NCI-H146 (cell line): ENCODE measurements at regions not wholly inside any gene's neighbourhood (a gene's known extent, or its start where the extent isn't known, plus 50 kb on each side); places are given as distances from the start of the nearest gene placed in this dataset.
"Not testable (repeated sequence)": the region's sequence is repeated elsewhere in the genome, so short reads cannot be mapped to it uniquely, and the experiment has no call there.

Experiments used
- DNase-seq: peaks from one replicate; lab custom pipeline; 2025; lab: John Stamatoyannopoulos, UW

DNA sequence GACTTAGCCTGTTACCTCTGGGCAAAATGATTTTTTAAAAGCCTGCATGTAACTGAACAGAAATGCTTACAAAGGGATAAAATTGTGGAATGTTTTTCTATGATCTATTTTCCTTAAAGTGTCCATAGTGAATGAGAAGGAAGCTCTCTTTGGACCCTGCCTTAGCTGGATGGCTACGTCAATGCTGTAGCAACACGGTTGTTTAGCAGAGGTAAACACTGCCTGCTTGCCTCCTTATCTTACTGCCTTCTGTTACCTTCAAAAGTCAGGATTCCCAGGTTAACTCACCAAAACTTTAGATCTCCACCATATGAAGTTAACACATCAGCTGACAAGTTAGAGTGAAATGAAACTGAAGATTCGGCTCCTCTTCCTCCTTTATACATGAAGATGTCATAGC, 402.6 kb downstream of the SAMD5 start:
- no peak for DNase-seq

DNA sequence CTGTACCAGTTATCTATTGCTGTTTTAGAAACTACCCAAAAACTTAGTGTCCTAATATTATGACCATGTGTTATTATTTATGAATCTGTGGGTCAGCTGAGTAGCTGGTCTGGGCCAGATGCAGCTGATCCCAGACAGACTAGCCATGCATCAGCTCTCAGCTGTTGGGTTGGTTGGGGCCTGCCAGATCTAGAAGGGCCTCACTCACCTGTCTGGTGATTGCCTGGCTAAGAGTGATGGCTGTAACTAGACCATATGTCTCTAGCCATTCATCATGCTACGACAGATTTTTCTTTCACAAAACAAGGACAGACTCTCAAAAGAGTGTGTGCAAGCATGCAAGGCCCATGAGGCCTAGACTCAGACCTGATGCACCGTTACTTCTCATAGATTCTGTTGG, 403.2 kb downstream of the SAMD5 start:
- no peak for DNase-seq

DNA sequence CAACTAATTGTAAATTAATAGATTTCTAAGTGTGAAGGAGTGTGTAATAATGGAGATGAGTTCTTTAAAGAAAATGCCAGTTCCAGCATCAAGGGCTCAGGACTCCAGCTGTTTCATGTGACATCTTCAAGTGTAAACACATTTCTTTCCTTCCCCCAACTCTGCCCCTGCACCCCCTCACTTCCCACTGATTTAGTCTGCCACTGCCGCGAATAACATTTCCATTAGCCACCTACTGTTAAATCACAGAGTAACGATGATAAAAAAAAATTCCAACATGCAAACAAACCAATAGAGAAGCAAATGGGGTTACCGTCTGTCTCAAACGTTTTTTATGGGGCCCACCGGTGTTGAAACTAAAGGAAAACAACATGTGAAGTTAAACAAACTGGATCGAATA, 414.3 kb downstream of the SAMD5 start:
- peak; percentile 53 for DNase-seq

DNA sequence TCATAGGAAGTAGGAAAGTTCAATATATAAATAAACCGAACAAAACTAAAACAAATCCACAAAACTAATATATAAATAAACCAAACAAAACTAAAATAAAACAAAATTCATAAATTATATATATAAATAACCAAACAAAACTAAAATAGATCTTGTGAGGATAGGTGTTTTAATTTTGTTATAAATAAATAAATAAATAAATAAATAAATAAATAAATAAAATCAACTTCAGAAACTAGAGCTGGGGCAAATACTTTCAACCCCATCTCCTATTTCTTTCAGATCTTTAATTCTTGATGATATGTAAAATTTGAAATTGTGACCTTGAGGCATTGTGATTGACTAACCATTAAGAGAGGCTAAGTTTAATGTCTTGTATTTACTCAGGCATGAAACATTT, 416.1 kb downstream of the SAMD5 start:
- DNase-seq: no peak

DNA sequence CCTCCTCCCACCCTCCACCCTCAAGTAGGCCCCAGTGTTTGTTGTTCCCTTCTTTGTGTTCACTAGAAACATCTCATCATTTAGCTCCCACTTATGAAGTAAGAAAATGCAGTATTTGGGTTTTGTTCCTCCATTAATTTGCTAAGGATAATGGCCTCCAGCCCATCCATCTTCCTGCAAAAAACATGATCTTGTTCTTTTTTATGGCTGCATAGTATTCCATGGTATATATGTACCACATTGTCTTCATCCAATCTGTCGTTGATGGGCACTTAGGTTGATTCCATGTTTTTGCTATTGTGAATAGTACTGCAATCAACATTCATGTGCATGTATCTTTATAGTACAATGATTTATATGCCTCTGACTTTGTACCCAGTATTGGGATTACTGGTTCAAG, 416.8 kb upstream of the SASH1 start:
- DNase-seq: no peak

DNA sequence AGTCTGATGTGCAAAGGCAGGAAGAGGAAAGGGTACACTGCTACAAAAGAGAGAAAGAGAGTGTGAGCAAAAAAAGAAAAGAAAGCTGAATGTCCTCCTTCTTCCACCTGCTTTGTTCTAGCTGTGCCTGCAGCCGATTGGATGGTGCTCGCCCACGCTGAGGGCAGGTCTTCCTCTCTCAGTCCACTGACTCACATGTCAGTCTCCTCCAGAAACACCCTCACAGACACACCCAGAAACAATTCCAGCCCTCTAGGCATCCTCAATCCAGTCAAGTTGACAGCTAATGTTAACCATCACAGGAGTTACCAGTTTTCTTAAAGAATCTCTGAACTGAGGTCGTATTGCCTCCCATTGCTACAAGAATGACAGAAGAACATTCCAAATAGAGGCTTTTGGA, 411.9 kb upstream of the SASH1 start:
- no peak for DNase-seq

DNA sequence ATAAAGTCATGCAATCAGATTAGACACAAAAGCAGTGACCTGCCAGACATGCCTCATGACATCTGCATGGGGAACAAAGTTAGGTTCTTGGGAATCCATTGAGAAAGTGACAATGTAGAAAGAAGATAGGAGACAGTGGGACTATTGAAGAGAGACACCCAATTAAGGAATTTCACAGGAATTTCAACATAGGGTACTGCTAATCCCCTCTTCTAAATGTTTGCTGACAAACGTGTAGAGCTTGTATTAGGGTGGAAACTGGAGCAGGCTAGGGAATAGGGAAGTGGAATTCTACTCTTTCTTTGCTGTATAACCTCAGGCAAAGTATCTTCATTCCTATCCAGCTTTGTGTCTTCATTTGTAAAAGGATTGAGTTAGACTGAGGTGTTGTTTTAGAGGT, 409.4 kb upstream of the SASH1 start:
- no peak for DNase-seq

DNA sequence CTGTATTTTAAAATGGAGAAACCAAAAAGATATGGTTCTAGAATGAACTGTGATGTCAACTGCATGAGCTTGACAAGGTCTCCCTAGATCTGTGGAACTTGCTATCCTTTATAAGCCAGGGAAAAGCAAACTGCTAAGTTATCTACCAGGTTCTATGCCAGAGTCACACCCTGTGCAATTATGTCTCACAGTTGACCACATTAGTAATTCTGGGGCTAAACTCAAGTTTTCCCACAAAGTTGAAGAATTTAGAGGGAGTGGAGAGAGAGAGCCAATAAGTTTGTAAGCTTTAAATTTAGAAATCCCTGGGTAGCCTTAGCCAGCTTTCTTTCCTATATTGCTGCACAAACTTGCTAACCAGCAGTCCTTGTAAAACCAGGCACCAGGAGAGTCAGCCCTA, 407.0 kb upstream of the SASH1 start:
- no peak for DNase-seq

DNA sequence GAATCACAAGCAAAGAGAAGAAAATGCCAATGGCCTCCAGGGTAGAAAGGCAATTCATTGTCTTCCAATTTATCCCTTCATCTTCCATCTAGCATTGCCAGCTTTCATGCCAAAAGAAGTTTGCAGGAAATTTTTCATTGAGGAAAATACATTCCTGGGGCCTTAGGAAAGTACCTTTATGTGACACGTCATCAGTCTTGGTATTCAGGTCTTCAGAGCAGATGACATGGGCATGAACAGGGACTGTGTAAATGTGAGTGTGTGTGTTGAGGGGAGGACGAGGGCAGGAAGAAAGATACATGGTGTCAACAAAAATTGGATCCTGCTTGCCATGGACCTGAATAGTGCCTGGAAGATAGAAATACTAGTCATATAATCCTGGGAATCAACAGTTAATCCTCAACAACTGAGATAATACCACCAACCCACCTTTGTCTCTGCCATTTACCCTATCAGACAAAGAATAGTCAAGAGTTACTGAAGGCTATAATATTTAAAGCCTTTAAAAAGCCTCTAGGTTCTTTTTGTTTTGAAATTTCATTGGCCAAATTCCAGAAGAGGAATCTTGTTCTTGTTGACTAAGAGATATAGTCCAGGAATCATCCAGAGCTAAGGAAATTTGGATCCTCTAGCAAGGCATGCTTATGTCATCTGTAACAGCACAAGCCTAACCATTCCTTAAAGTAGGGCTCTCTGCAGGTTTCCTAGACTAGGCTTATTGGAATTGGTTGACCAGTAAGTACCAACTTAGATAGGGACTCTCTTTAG, 405.8 kb upstream of the SASH1 start:
- DNase-seq: no peak

DNA sequence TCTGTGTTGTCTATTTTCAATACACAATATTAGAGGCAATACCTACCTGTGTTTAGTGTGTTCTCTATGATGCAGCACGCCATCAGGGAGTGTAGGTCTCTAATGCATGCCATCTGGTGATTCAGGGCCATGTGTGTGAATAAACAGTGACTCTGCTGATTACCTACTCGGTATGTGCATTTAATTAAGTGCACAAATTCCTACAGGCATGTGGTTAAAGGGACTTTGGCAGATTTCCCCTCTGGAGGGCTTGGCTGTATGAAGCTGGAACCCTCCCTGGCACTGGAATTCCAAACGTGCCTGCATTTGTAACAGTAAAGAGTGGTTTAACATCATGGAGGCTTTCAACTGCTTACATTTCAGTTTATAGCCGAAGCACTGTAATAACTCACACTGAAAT, 401.5 kb upstream of the SASH1 start:
- no peak for DNase-seq

DNA sequence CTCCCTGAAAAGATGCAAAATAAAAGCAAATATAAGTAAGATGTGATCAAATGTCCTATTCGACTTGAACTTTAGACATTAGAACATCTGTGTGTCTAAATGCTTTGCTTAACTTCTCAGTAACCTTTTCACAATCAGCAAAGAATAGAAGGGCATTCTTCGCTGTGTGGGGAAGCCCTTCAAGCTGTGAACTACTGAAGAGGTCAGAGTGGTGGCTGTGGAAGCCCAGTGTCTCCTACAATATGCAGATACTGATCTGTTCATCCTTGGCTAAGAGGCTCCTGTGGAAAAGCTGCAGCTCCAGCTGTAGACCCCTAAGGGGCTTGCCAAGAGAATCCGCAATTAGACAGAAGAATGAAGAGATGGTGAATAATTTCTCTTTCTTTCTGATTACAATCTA, 400.3 kb upstream of the SASH1 start:
- no peak for DNase-seq

DNA sequence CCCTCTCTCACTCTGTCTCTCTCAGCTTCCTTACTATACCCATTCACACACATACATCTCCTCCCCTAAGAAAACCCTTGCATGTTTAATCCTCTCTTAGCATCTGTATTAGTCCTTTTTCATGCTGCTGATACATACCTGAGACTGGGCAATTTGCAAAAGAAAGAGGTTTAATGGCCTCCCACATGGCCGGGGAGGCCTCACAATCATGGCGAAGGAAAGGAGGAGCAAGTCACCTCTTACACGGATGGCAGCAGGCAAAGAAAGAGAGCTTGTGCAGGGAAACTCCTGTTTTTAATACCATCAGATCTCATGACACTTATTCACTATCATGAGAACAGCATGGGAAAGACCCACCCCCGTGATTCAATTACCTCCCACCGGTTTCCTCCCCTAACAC, 398.5 kb upstream of the SASH1 start:
- no peak for DNase-seq

DNA sequence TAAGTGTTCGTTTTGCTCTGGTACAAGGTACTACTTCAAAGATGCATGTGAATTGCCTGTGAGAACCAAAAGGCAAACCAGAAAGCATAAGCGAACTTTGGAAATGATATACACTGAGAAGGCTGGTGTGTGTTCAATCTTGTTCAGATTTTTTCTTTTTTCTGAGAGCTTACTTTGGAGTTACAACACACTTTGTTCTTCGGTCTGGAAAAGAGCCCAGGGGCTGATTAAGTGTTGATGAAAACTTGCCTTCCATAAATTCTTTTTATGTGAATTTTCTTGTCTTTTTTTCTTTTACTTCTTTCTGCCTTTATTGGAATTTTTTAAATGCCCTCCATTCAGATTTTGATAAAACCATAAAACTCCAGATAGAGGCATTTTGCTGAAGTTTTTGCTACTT, 395.1 kb upstream of the SASH1 start:
- DNase-seq: no peak

DNA sequence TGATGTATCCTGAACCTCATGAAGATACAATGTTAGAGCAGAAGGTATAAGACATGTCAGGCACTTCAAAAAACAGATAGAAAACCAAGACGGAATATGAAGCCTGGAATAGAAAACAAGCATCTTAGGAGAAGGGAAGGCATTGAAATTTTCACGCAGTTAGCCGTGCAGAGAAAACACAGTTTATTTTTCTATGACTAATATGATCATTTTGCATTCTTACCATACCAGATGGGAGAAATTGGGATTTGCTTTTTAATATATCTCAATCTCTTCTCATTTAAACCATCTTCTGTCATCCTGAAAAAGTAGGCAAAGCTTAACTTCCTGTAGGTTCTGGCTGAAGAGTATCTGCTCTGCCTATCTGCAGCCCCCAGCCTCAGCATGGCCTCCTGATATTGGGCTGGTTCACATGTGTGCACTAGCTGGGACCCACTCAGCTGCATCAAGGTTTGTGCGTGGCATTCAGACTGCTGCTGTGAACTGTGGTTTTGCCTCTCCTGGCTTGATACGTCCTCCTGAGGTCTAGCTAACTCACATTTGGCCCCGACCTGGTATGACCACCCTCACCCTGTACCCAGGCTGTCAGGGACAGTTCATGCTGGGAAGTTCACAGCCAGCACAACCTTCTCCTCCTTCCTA, 392.5 kb upstream of the SASH1 start:
- no peak for DNase-seq

DNA sequence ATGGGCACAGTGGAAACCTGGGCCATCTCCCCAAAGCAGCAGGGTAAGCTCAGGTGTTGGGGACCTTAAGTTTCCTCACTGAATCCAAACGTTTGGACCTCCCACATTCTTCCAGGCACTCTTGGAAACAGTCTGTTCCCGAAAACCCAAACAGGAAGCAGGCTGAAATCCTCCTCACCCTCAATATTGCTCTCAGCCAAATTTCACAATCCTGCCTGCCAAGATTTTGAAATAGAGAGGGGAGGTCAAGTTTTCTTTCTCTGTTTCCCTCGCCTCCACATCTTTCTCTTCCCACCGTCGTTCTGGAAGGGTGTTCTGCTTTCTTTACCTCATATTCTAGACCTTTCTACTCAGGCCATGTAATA, 392.0 kb upstream of the SASH1 start:
- DNase-seq: no peak

DNA sequence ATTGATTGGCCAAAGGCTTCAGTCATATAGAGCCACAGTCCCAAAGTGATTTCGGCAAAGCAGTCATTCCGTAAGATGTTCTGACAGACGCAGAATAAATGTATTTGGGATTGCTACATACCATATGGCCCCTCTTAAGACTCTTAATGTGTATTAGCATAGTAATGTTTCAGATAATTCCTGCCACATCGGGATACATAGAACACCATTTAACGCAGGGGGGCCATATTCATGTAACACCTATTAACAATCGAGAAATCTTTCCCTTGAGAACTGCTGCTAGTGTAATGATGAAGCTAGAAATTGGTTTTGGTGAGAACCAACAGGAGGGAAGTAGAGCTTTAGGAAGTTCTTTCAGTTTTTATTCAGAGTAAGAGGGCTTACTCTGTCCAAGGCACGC, 390.9 kb upstream of the SASH1 start:
- no peak for DNase-seq

DNA sequence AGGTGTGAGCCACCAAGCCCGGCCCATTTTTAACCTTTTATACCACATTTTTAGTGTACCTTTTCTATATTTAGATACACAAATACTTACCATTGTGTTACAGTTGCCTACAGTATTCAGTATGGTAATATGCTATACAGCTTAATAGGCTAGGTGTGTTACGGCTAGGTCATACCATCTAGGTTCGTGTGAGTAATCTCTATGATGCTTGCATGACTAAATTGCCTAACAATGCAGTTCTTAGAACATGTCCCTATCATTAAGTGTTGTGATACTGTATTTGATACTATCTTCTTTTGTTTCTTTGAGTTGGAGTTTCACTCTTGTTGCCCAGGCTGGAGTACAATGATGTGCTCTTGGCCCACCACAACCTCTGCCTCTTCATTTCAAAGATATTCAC, 387.7 kb upstream of the SASH1 start:
- no peak for DNase-seq

DNA sequence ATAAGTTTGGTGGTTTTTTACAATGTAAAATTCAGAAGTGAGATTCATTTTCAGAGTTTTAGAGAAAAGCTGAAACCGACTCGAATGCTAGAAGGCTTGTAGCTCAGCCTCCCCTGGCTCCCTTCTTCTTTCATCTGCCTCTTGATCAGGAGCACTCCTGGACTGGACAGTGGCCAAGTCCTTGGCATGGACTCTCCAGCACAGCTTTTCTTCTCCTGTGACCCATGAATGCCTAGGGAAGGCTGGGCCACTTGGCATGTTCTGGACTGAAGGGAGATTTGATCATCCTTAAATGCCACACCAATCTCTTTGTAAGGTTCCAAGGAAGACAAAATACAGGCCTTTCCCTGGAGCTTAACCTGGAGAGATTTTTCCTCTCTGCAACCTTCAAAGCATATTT, 384.0 kb upstream of the SASH1 start:
- no peak for DNase-seq

DNA sequence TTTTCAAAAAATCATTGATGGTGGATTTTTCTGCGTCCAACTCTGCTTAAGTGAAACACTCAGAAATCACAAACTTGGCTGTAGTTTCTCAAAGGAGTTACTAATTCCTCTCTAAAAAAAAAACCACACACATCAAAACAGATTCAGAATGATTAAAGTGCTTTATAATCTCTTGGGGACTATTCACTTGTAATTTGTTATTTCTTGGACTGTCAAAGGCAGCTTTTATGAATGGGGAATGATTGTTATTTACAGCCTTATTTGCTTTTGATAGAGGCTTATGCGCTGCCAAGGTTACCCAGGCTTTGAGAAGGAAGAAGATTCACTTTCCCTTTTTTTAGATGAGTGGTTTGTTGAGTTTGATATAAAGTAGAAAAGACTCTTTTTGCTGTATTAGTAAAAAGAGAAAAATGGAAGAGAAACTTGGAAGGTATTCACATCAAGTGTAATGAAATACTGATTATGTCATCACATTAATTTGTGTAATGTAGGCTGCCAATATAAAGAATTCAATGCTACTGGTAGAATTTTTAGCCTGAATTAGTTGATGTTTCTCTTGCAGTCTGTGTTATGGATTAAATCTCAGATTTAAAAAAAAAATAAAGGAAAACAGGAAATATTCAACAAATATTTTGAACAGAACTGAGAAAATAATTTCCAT, 381.0 kb upstream of the SASH1 start:
- peak; percentile 39 for DNase-seq

DNA sequence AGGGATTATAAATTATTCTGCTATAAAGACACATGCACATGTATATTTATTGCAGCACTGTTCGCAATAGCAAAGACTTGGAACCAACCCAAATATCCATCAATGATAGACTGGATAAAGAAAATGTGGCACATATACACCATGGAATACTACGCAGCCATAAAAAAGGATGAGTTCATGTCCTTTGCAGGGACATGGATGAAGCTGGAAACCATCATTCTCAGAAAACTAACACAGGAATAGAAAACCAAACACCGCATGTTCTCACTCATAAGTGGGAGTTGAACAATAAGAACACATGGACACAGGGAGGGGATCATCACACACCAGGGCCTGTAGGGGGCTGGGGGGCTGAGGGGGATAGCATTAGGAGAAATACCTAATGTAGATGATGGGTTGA, 377.2 kb upstream of the SASH1 start:
- not testable (repeated sequence) for DNase-seq

DNA sequence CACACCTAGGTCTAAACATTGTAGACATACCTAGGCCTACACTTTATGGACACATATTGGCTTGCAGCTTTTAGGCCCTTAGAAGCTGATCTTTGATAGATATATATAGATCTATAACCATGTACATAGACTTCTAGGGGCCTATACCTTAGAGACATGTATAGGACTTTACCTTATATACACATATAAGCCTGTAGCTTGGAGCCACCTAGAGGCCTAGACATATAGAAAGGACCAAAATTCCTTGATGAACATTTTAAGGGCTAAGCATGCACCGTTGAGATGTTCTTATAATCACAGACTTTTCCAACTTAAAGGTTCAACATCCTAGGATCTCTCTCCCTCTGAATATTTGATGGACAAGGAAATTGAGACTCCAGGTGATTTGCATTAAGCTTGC, 371.7 kb upstream of the SASH1 start:
- DNase-seq: peak; percentile 67

DNA sequence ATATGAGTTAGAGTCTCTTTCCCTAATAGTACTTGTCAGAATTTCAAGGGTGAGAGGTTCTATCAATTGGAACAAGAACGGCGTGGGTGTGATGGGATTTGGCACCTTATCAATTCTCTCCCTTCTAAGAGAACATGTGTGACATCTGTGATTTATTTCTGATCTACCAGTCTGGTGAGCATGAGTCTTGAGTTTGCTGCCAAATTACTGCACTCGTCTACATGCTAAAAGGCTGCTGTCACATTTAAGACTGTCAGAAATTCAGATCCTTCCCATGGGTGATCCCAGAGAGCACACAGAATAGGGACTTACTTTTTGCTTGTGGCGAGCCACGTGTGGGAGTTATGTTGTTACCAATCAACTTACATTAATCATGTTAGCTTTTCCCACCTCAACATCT, 370.2 kb upstream of the SASH1 start:
- no peak for DNase-seq

DNA sequence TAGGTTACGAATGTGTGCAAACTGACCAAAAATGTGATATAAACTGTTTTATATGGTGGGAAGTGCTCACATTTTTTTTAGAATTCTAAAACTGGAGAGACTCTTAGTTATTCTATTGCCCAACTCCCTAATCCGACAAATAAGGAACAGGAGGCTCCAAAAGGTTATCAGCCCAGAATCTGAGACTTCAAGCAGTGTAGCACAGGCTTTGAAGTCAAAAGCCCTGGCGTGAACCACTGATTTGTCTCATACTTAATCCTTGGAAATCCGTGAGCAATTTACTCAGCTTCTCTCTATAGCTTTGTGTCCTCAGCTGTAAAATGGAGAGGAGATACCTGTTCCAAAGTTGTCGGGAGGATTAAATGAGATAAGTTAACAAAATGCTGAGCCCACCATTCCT, 368.8 kb upstream of the SASH1 start:
- no peak for DNase-seq

DNA sequence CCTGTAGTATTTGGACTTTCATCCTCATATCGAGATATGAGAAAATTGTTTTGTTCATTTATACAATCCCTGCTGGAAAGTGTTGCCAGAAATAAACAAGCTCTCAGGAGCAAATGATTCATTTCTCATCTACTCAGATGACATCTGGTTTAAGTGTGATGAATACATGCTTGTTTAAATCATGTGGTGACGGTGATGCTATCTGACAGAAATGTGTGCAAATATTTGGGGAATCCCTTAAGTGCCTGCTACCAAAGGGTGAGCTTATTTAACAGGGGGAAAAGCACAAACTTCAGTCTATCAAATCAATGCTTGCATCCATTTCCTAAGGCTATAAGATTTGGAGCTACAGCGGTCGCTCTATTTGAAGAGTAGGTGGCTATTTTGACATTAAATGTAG, 368.3 kb upstream of the SASH1 start:
- peak; percentile 70 for DNase-seq
